ENCODE measurements at regions not wholly inside any gene's neighbourhood (a gene's known extent, or its start where the extent isn't known, plus 50 kb on each side); places are given as distances from the start of the nearest gene placed in this dataset.

DNA sequence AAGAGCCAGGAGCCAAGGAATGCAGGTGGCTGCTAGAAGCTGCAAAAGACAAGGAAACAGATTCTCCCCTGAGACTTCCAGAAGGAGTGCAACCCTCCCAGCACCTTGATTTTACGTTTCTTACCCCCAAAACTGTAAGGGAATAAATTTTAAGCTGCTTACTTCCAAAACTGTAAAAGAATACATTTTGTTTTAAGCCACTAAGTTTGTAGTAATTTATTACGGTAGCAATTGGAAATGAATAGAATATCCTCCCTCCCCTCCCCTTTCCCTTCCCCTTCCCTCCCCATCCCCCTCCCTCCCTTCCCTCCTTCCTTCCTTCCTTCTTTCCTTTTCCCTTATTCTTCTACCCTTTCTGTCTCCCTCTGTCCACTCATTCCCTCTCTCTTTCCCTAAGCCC, 203.7 kb upstream of the CFAP20DC start:
- DNase-seq (ENCODE audit: extremely low spot score) = no peak
- POLR2A ChIA-PET = no interaction called here
- TF ChIP-seq ZNF384 (IDR thresholded peaks at IDR 0.05) (no peak), SP1 (IDR thresholded peaks at IDR 0.05) (no peak), HDGF (IDR thresholded peaks at IDR 0.05; ENCODE audit: borderline replicate concordance) (no peak), BHLHE40 (IDR thresholded peaks at IDR 0.05; ENCODE audit: borderline replicate concordance) (no peak), CTBP1 (IDR thresholded peaks at IDR 0.05; ENCODE audit: borderline replicate concordance) (no peak), ELF4 (IDR thresholded peaks at IDR 0.05) (no peak), FOXA1 (IDR thresholded peaks at IDR 0.05) (no peak), ARNT (IDR thresholded peaks at IDR 0.05) (no peak), TARDBP (IDR thresholded peaks at IDR 0.05) (no peak), FOXM1 (IDR thresholded peaks at IDR 0.05; ENCODE audit: borderline replicate concordance) (no peak)
- CTCF ChIA-PET = no interaction called here

DNA sequence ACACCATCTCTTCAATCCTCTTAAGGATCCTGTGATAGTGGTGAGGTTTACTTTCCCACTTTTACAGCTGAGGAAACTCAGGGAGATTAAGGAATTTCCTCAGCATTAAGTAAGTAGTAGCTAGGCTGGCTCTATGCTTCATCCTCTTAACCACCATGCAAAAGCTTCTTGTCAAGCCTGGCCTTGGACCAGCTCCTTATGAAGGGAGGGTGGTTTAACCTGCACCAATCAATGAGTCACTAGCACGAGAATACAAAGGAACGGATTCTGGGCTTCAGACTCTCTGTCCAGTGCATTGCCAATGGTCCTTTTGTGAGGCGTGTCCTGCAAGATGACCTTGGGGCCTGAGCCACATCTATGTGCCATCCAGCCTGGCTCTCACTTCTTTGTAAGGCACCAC, 202.0 kb upstream of the CFAP20DC start:
- DNase-seq (ENCODE audit: extremely low spot score) = no peak
- no peak for TF ChIP-seq L3MBTL2 (conservative IDR thresholded peaks at IDR 0.05)
- no peak for TF ChIP-seq ELF4 (IDR thresholded peaks at IDR 0.05)
- TF ChIP-seq FOXA1 (IDR thresholded peaks at IDR 0.05) = no peak
- TF ChIP-seq FOXK2 (IDR thresholded peaks at IDR 0.05) = no peak
- no peak for TF ChIP-seq PKNOX1 (IDR thresholded peaks at IDR 0.05)
- TF ChIP-seq ZNF384 (IDR thresholded peaks at IDR 0.05) = no peak
- TF ChIP-seq NFRKB (IDR thresholded peaks at IDR 0.05) = no peak
- no peak for TF ChIP-seq ARNT (IDR thresholded peaks at IDR 0.05)
- TF ChIP-seq FOXM1 (IDR thresholded peaks at IDR 0.05; ENCODE audit: borderline replicate concordance) = no peak
- no peak for TF ChIP-seq LEF1 (IDR thresholded peaks at IDR 0.05; ENCODE audit: borderline replicate concordance)
- POLR2A ChIA-PET = no interaction called here
- CTCF ChIA-PET = interaction anchor here (0.6 kb wide), 1 partner anchor 16 kb away, joined by 5 read pairs; no protein-coding TSS in a partner anchor

DNA sequence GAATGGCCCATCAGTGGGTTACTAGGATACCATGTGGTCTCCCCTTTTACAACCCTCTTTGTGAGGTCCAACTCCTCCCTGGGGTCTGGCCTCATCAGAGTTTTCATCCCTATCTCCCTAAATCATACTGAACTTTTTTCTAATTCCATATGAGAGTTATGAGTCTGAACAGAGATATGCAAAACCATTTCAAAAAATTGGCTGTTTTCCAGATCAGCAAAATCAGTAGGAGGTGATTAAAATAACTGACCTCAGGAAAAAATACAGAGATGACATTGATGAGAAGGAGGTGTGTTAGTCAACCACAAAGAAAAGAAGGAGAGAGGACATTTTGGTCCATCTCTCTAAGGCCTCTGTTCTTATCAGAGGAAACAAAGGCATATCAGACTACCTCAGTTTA, 200.8 kb upstream of the CFAP20DC start:
- DNase-seq (ENCODE audit: extremely low spot score) = no peak
- ChIA-PET POLR2A (no interaction called here), CTCF (no interaction called here)
- TF ChIP-seq BHLHE40 (IDR thresholded peaks at IDR 0.05; ENCODE audit: borderline replicate concordance) = no peak
- TF ChIP-seq NFRKB (IDR thresholded peaks at IDR 0.05) = no peak
- TF ChIP-seq ZNF384 (IDR thresholded peaks at IDR 0.05) = no peak
- no peak for TF ChIP-seq CTBP1 (IDR thresholded peaks at IDR 0.05; ENCODE audit: borderline replicate concordance)
- no peak for TF ChIP-seq ELF4 (IDR thresholded peaks at IDR 0.05)
- no peak for TF ChIP-seq FOXA1 (IDR thresholded peaks at IDR 0.05)
- no peak for TF ChIP-seq LEF1 (IDR thresholded peaks at IDR 0.05; ENCODE audit: borderline replicate concordance)
- no peak for TF ChIP-seq SP1 (IDR thresholded peaks at IDR 0.05)
- no peak for TF ChIP-seq TARDBP (IDR thresholded peaks at IDR 0.05)
- TF ChIP-seq FOXM1 (IDR thresholded peaks at IDR 0.05; ENCODE audit: borderline replicate concordance) = no peak
- TF ChIP-seq SUZ12 (IDR thresholded peaks at IDR 0.05) = no peak

DNA sequence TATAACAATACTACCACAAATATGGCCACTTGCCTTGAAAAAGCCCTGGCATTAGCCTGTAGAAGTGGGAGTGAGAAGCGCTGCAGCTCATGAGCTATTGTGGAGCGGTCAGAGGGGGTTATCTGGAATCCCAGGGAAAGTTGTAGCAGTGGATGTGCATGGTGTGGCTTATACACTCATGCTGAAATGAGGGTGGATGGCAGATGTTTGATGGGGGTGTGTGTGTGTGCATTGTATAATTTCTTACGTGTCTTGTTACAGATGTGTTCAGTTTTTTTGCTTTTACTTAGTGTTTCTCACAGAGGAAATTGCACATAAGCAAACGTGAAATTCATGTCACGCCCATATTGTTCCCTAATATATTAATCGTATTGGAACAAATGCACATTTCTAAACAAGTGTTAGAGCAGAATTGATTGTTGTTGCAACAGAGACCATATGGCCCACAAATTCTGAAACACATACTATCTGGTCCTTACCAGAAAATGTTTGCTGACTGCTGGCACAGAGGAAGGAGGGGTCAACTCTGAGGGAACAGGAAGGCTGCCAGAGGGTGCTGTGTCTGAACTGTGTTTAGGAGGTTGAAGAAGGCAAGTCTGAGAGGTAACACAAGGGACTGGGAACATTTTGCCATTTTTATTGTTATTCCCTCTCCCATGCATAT, 200.0 kb upstream of the CFAP20DC start:
- POLR2A ChIA-PET = no interaction called here
- CTCF ChIA-PET = no interaction called here

DNA sequence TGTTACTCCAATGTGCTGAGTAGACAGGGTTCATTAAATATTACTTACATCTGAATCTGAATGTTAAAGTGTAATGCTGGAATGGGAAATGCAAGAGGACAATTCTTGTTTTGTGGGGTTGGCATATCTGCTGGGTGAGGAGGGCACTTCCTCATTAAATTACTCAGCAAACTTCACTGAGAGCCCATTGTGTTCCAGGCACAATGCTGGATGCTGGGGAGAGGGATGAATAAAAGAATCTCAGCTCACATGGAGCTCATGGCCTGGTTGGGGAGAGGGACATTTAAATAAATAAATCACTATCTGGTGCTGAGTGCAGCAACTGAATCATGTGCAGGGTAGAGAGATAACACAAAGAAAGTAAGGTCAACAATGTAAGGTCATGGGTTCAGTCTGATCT, 199.2 kb upstream of the CFAP20DC start:
- no peak for DNase-seq (ENCODE audit: extremely low spot score)
- CTCF ChIA-PET = no interaction called here
- TF ChIP-seq ARNT (IDR thresholded peaks at IDR 0.05) = no peak
- TF ChIP-seq FOXM1 (IDR thresholded peaks at IDR 0.05; ENCODE audit: borderline replicate concordance) = no peak
- no peak for TF ChIP-seq CTBP1 (IDR thresholded peaks at IDR 0.05; ENCODE audit: borderline replicate concordance)
- no peak for TF ChIP-seq L3MBTL2 (conservative IDR thresholded peaks at IDR 0.05)
- no peak for TF ChIP-seq HDGF (IDR thresholded peaks at IDR 0.05; ENCODE audit: borderline replicate concordance)
- TF ChIP-seq SUZ12 (IDR thresholded peaks at IDR 0.05) = no peak
- TF ChIP-seq ZNF384 (IDR thresholded peaks at IDR 0.05) = no peak
- TF ChIP-seq TARDBP (IDR thresholded peaks at IDR 0.05) = no peak
- TF ChIP-seq LEF1 (IDR thresholded peaks at IDR 0.05; ENCODE audit: borderline replicate concordance) = no peak
- TF ChIP-seq FOXA1 (IDR thresholded peaks at IDR 0.05) = no peak
- no peak for TF ChIP-seq FOXK2 (IDR thresholded peaks at IDR 0.05)
- TF ChIP-seq ELF4 (IDR thresholded peaks at IDR 0.05) = no peak
- no peak for TF ChIP-seq PKNOX1 (IDR thresholded peaks at IDR 0.05)
- TF ChIP-seq SP1 (IDR thresholded peaks at IDR 0.05) = no peak
- TF ChIP-seq BHLHE40 (IDR thresholded peaks at IDR 0.05; ENCODE audit: borderline replicate concordance) = no peak
- TF ChIP-seq NFRKB (IDR thresholded peaks at IDR 0.05) = no peak
- POLR2A ChIA-PET = no interaction called here

More for the DNA sequence above, 200.0 kb upstream of the CFAP20DC start:
- TF ChIP-seq CTBP1 (IDR thresholded peaks at IDR 0.05; ENCODE audit: borderline replicate concordance) (no peak), PKNOX1 (IDR thresholded peaks at IDR 0.05) (no peak), ARNT (IDR thresholded peaks at IDR 0.05) (no peak), L3MBTL2 (conservative IDR thresholded peaks at IDR 0.05) (no peak), ELF4 (IDR thresholded peaks at IDR 0.05) (no peak), SUZ12 (IDR thresholded peaks at IDR 0.05) (no peak), FOXM1 (IDR thresholded peaks at IDR 0.05; ENCODE audit: borderline replicate concordance) (no peak)
- no peak for DNase-seq (ENCODE audit: extremely low spot score)

DNA sequence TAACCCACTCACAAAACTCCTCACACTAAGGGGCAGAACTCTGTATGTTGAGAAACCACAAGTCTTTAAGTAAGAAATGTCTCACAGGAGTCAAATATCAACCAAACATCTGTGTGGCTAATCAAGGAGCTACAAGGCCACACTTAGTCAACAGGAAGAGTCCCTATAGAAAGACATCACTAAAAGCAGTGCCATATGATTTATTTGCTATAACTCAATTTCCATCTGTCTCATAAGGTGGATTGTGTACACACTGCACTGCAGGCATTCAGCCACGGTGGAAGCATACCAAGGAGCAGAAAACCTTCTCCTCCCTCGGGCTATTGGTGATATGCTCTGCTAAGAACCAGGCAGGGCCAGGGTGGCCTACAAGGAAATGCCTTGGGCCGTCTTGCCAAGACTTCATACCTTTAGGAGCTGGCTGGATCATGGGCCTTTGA, 197.6 kb upstream of the CFAP20DC start:
- ChIA-PET POLR2A (no interaction called here), CTCF (no interaction called here)
- no peak for DNase-seq (ENCODE audit: extremely low spot score)
- TF ChIP-seq LEF1 (IDR thresholded peaks at IDR 0.05; ENCODE audit: borderline replicate concordance) (no peak), PKNOX1 (IDR thresholded peaks at IDR 0.05) (peak; percentile 58), TARDBP (IDR thresholded peaks at IDR 0.05) (no peak), L3MBTL2 (conservative IDR thresholded peaks at IDR 0.05) (no peak), HDGF (IDR thresholded peaks at IDR 0.05; ENCODE audit: borderline replicate concordance) (no peak), ZNF384 (IDR thresholded peaks at IDR 0.05) (no peak), BHLHE40 (IDR thresholded peaks at IDR 0.05; ENCODE audit: borderline replicate concordance) (no peak)
